ENCODE measurements at regions not wholly inside any gene's neighbourhood (a gene's known extent, or its start where the extent isn't known, plus 50 kb on each side); places are given as distances from the start of the nearest gene placed in this dataset.

GRCh38 chr11:122517403-122518379, 137.8 kb upstream of the UBASH3B start:
- TF ChIP-seq RARB (CRISPR knock-in tag; IDR thresholded peaks at IDR 0.05), result no peak
- TF ChIP-seq ZFP3 (CRISPR knock-in tag; IDR thresholded peaks at IDR 0.05), result no peak
- TF ChIP-seq ESRRG (CRISPR knock-in tag; IDR thresholded peaks at IDR 0.05), result no peak
- TF ChIP-seq OSR1 (CRISPR knock-in tag; IDR thresholded peaks at IDR 0.05), result no peak
- TF ChIP-seq ZNF70 (CRISPR knock-in tag; IDR thresholded peaks at IDR 0.05), result no peak
- no peak for TF ChIP-seq CSRNP3 (CRISPR knock-in tag; IDR thresholded peaks at IDR 0.05)
- no peak for TF ChIP-seq TOX (CRISPR knock-in tag; IDR thresholded peaks at IDR 0.05; ENCODE audit: borderline replicate concordance)
- no peak for TF ChIP-seq CSDC2 (CRISPR knock-in tag; IDR thresholded peaks at IDR 0.05)
- no peak for ATAC-seq

GRCh38 chr11:122516686-122517085, 138.8 kb upstream of the UBASH3B start:
- peak; percentile 66 for ATAC-seq
- TF ChIP-seq TCF4 (CRISPR knock-in tag; IDR thresholded peaks at IDR 0.05; ENCODE audit: borderline replicate concordance), result peak; percentile 94
- TF ChIP-seq CSDC2 (CRISPR knock-in tag; IDR thresholded peaks at IDR 0.05), result no peak
- TF ChIP-seq ZC3H10 (CRISPR knock-in tag; IDR thresholded peaks at IDR 0.05), result no peak
- TF ChIP-seq TOX (CRISPR knock-in tag; IDR thresholded peaks at IDR 0.05; ENCODE audit: borderline replicate concordance), result no peak
- no peak for TF ChIP-seq ZFP3 (CRISPR knock-in tag; IDR thresholded peaks at IDR 0.05)
- TF ChIP-seq ZNF8 (CRISPR knock-in tag; IDR thresholded peaks at IDR 0.05), result no peak
- TF ChIP-seq CSRNP3 (CRISPR knock-in tag; IDR thresholded peaks at IDR 0.05), result peak; percentile 13; the same call in 1 of the 2 replicates
- peak; percentile 74; the same call in 1 of the 2 replicates for TF ChIP-seq TSHZ2 (CRISPR knock-in tag; IDR thresholded peaks at IDR 0.05)
- TF ChIP-seq PPARA (CRISPR knock-in tag; IDR thresholded peaks at IDR 0.05; ENCODE audit: borderline replicate concordance), result no peak
- TF ChIP-seq PATZ1 (CRISPR knock-in tag; IDR thresholded peaks at IDR 0.05; ENCODE audit: borderline replicate concordance), result no peak
- peak; percentile 95 for TF ChIP-seq ZFP30 (CRISPR knock-in tag; IDR thresholded peaks at IDR 0.05)
- no peak for TF ChIP-seq ISL1 (CRISPR knock-in tag; IDR thresholded peaks at IDR 0.05)
- no peak for TF ChIP-seq CREB5 (CRISPR knock-in tag; IDR thresholded peaks at IDR 0.05; ENCODE audit: low read depth)
- no peak for TF ChIP-seq RARB (CRISPR knock-in tag; IDR thresholded peaks at IDR 0.05)
- no peak for TF ChIP-seq POU6F1 (CRISPR knock-in tag; IDR thresholded peaks at IDR 0.05; ENCODE audit: borderline replicate concordance, low read depth)

All from SK-N-SH treated with all-trans-retinoic acid at 6 μM for 48 hours (cell line).